RWPE1 (cell line): ENCODE measurements at regions not wholly inside any gene's neighbourhood (a gene's known extent, or its start where the extent isn't known, plus 50 kb on each side); places are given as distances from the start of the nearest gene placed in this dataset.

Source experiments
- CTCF ChIA-PET: fragments of 350-600 bp; sonication (Branson Sonifier 250); formaldehyde crosslinking; extraction: SDS; loops from one replicate; lab custom pipeline; 2021; lab: Yijun Ruan, JAX
- POLR2A ChIA-PET: fragments of 400-600 bp; formaldehyde crosslinking; extraction: SDS; loops from one replicate; lab custom pipeline; 2020; ENCODE audit warnings: antibody characterized with exemption; ENCODE audit not compliant: low non-redundant PET; lab: Yijun Ruan, JAX
- DNase-seq: peaks from one replicate; pipeline ENCODE4 v3.0.0; 2012; ENCODE audit warnings: low spot score
- H3K27ac ChIP-seq: fragments of 450-650 bp; 2 replicates; pipeline ENCODE4 v1.5.1; 2017
- CTCF ChIP-seq: fragments of 450-650 bp; conservative IDR thresholded peaks from 2 replicates; pipeline ENCODE4 v1.5.1; 2017; ENCODE audit warnings: low read depth, mild to moderate bottlenecking

- no peak for DNase-seq
- ChIA-PET CTCF (no interaction called here), POLR2A (no interaction called here)
- H3K27ac ChIP-seq, result no peak overlapping the region
- no peak for TF ChIP-seq CTCF
These were observed 263.9 kb downstream of the TOX3 start for GRCh38 chr16:52283018-52283417.

GRCh38 chr16:52280086-52280485, 266.9 kb downstream of the TOX3 start:
- no peak for TF ChIP-seq CTCF
- POLR2A ChIA-PET, result no interaction called here
- no peak for DNase-seq
- no peak overlapping the region for H3K27ac ChIP-seq
- CTCF ChIA-PET, result interaction anchor here (0.5 kb wide), 1 partner anchor 540 kb away, joined by 4 read pairs; no protein-coding TSS in a partner anchor

GRCh38 chr16:52271088-52271750, 275.7 kb downstream of the TOX3 start:
- POLR2A ChIA-PET, result no interaction called here
- DNase-seq, result no peak

GRCh38 chr16:52265446-52265861, 281.5 kb downstream of the TOX3 start:
- POLR2A ChIA-PET, result no interaction called here
- DNase-seq, result no peak
- CTCF ChIA-PET, result no interaction called here
- no peak overlapping the region for H3K27ac ChIP-seq
- no peak for TF ChIP-seq CTCF

More at GRCh38 chr16:52271088-52271750, 275.7 kb downstream of the TOX3 start:
- TF ChIP-seq CTCF, result no peak
- no peak overlapping the region for H3K27ac ChIP-seq
- CTCF ChIA-PET, result interaction anchor here (0.6 kb wide), 1 partner anchor 1279 kb away, joined by 3 read pairs; no protein-coding TSS in a partner anchor

- no peak for DNase-seq
- TF ChIP-seq CTCF, result no peak
- CTCF ChIA-PET, result no interaction called here
- POLR2A ChIA-PET, result no interaction called here
- no peak overlapping the region for H3K27ac ChIP-seq
These were observed 289.4 kb downstream of the TOX3 start for GRCh38 chr16:52257534-52257933.

GRCh38 chr16:52256310-52257078, 290.4 kb downstream of the TOX3 start:
- H3K27ac ChIP-seq, result no peak overlapping the region
- POLR2A ChIA-PET, result no interaction called here
- CTCF ChIA-PET, result no interaction called here
- DNase-seq, result no peak
- no peak for TF ChIP-seq CTCF
